HCT116 (cell line): ENCODE measurements at regions not wholly inside any gene's neighbourhood (a gene's known extent, or its start where the extent isn't known, plus 50 kb on each side); places are given as distances from the start of the nearest gene placed in this dataset.

Experiments
- CBX3 ChIP-seq: IDR thresholded peaks from 2 replicates; pipeline ENCODE4 v1.6.1; 2012; ENCODE audit warnings: low read depth
- CTCF ChIP-seq, 3 experiments: fragments of 200-600 bp in 1 of 3; sonication (generic) in 1 of 3; IDR thresholded peaks in 2 of 3; conservative IDR thresholded peaks in 1 of 3; 2 replicates each; pipeline ENCODE4 v1.5.1; 2012 to 2017; ENCODE audit warnings: low read depth in 2 of 3, low read length in 2 of 3, antibody characterized with exemption in 1 of 3, borderline replicate concordance in 1 of 3, control low read depth in 1 of 3, mild to moderate bottlenecking in 1 of 3, mixed read lengths in 1 of 3, mixed run types in 1 of 3, moderate library complexity in 1 of 3; ENCODE audit not compliant: insufficient read depth in 1 of 3
- EGR1 ChIP-seq: IDR thresholded peaks from 2 replicates; pipeline ENCODE4 v1.6.1; 2012; ENCODE audit warnings: low read depth
- POLR2A ChIP-seq: IDR thresholded peaks from 2 replicates; pipeline ENCODE4 v1.7.0; 2011; ENCODE audit warnings: borderline replicate concordance; ENCODE audit not compliant: insufficient read depth, insufficient read length; ENCODE audit errors: extremely low read depth
- POLR2AphosphoS5 ChIP-seq: IDR thresholded peaks from 2 replicates; pipeline ENCODE4 v1.6.1; 2011; ENCODE audit warnings: mild to moderate bottlenecking, low read depth, low read length, moderate library complexity
- SP1 ChIP-seq: IDR thresholded peaks from 2 replicates; pipeline ENCODE4 v1.6.1; 2012; ENCODE audit warnings: low read depth
- TF ChIP-seq, protein P1 (sequence below): IDR thresholded peaks from 2 replicates; pipeline ENCODE4 v1.6.1; 2012

DNA sequence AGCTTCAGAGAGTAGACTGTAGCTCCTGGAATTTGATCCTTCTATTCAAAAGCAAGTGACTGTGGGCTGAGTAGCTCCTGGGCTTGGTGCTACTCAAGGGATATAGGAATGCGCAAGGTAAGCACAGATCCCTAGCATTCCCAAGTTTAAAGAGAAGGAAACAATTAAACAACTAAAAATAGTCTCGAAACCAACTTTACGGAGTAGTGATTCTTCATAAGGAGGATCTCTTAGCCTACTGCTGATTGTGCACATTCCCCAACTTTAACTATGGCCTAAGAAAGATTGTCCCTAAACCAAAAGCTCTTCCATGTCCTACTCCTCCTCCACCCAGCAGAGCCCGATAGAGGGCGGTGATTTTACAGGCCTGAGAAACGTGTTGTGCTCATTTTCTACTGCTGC lies 226.5 kb upstream of the CAMK1G start:
- TF ChIP-seq EGR1 (no peak), POLR2A (no peak), POLR2AphosphoS5 (no peak), SP1 (no peak), CBX3 (no peak), CTCF (IDR thresholded peaks at IDR 0.05 in 2 of 3, conservative IDR thresholded peaks at IDR 0.05 in 1 of 3; ENCODE audit: borderline replicate concordance in 1 of 3, insufficient read depth in 1 of 3, low read depth in 2 of 3, low read length in 2 of 3) (no peak)
- TF ChIP-seq, protein P1, sequence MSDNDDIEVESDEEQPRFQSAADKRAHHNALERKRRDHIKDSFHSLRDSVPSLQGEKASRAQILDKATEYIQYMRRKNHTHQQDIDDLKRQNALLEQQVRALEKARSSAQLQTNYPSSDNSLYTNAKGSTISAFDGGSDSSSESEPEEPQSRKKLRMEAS = no peak
